ENCODE measurements at regions not wholly inside any gene's neighbourhood (a gene's known extent, or its start where the extent isn't known, plus 50 kb on each side); places are given as distances from the start of the nearest gene placed in this dataset.

DNA sequence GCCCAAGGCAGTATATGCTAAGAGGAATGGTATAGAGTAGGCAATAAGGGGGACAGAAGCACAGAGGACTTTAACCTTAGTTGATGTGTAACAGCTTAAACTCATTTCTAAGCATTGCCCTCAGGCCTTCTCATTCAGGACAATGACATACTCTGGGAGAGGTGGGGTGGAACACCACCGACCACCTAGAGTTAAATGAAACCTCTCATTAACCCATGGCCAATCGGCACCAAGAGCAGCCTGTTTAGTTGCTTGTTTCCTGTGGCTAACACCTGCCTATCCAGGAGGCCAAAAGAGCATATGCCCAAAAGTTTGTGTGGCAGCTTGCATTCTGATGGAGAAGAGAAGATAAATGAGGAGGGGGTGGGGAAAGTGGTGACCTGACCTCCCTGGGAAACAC is 50.0 kb downstream of the PABIR2 start:
- DNase-seq = no peak

DNA sequence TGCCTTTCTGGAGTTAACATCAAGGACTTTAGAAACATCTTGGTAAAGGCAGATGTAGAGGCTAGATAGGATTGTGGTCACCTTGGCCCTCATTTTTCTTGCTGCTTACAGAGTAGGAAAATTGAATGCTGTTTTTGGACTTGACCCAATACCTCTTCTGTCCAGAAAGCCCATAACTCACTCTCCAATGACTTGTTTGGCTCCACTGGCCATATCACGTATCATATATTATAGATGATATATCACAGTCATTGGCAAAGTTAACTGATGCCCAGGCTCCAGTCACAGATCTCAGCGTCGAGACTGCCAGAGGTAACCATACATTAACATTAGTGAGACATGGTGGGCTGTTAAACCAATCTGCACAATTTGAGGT is 50.6 kb downstream of the PABIR2 start:
- no peak for DNase-seq

DNA sequence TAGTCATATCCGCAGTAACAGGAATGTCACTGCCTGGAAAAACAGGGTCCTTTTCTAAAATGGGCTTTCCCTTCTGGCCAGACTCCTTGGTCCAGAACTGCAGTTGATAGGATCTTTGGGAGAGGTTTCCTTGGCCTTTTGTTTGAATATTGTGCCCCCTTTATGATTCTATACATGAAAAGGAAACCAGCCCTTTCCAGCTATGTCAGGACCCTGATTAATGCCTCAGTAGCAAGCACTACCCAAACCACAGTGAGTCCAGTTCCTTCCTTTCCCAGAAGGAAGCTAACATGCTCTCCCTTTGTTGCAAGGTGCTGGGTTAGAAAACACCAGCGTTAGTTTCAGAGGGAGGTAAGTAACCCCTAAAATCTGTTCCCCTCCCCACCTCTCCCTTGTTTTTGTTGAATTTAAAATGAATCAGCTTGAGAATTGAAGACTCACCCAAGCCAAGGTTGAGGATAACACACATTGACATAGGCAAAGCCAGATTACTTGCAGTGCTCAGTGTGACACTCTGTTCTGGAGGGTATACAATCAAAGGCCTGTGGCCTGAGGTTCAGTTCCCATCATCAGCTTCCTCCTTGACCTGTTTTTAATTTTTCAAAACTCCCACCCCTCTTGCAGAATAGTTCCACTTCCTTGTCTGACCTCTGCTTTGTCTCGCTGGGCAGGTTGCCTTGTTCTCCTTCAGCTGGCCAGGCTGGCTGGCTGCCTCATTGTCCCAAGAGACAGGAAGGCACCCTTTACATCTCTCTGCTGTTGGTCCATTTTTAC is 51.2 kb downstream of the PABIR2 start:
- DNase-seq = no peak

DNA sequence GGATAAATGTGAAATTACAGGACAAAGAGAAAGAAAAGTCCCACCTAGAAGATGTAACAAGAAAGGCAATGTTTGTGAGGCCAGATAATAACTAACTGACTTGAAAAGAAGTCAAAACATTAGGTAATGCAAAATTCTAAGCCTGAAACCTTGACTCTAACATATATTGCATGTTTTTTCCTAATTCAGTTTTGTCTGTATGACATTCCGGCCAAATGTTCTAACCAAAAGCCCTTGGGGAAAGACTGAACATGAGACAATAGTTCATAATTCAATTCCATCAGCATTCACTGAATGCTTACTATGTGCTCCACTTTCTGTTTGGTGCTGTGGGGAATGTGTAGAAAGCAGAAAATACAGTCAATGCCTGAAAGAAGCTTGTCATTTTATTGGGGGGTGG is 53.9 kb downstream of the PABIR2 start:
- DNase-seq = no peak

DNA sequence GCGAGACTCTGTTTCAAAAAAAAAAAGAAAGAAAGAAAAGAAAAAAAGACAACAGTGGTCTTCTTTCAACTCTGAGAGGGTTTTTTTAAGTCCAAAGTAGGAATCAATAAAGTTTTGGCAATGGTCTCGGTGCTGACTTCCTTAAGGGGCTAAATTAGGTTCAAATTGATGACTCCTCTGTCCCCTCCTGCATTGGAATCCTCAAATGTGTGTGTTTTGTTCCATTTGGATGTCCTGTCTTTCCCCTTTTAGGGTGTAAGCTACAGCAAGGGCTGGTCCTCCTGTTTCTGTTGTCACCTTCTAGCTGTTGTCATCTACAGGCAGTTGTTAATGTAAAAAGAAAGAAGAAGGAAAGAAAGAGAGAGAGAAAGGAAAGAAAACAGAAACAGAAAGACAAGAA is 54.4 kb downstream of the PABIR2 start:
- no peak for DNase-seq

DNA sequence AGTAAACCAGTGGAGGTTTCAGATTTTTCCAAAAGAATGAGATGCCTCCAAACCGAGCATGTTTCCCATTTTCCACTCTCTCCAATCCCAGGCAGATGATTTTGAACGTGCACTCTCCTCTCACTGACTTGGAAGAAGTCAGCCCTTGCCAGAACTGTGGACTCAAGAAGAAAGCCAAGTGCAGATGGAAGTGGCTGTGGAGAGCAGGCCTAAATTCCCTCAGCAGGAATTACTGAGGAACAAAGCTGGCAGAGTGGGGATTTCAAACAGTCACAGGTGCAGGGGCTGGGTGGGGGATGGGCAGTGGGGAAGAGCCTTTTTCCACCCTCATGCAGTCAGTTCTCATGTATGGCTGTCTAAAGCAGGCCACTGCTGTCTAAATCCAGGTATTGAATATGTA is 55.3 kb downstream of the PABIR2 start:
- DNase-seq = no peak

DNA sequence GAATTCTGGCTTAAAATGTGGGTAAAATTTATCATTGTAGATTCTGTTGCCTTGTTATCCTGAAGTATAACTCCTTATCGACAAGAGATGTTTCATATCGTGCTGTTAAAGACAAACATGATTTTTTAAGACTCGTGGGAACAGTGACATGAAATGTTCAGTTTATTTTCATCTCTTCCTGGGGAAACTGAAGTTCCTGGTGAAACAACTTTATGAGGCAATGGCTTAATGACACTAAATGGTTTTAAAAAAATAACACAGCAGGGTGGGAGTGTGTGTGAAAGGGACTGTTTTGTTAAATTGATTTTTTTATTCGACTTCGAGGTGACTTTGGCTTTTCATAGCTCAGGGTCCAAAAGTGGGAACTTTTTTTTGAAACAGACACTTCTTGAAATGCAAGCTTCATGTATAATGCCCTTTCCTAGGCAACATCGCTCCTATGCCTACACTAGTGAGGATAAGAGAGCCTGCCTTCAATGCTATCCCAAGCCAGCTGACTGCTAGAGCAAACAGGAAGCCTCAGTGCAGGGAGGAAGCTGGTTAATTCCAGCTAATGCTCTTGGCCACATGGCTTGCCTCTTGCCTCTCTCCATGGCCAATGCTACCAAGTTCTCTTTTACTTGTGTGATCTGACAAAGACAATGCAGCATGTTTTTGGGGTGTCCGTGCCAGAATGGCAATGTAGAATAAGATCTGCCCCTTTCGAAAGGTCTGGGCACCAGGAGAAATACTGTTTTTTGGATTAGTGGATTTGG is 57.8 kb downstream of the PABIR2 start:
- DNase-seq = no peak

DNA sequence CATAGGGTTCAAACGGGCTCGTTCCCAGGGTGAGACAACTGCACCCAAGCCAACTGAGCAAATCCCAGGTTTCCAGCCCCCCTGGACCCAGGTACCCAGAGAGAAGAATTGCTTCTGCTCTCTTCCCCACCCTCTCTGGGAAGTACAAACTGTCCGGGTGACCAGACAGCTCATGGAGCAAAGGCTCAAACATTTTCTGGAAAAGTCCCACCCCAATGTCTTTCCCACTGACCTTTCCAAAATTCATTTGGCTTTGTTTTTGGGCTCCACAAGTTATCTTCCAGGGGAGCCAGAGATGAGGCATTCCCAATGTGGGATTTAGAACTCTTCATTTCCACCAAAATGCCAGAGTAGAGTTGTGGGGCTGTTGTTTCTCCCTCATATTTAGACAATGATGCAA is 58.6 kb downstream of the PABIR2 start:
- no peak for DNase-seq

DNA sequence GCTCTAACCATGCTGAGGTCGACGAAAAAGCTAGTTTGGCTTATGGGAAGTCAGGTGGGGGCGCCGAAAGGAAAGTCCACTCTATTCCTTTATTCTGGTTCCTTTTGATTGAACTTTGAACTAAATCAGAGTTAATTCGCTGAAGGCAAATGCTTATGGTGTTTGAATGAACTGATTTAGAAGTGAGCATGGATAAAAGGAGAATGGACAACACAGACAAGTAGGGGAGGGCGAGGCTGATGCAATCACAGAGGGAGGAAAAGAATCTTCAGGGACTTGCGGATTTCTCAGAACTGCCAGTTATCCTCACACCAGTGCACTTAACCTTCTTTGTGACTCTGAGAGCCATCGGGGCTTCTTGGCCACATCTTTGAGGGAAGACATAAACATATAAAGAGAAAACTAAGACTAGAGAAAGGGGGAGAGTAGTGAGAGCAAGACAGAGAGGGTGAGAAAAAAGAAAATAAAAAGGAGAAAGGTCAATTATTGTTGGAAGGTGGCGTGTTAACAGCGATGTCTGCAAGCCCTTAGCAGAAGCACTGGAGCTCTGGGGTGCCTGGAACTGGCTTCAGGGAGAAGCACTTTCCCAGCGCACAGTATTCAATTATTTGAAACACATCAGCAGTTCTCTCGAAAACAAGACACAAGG is 59.2 kb downstream of the PABIR2 start:
- DNase-seq = no peak

DNA sequence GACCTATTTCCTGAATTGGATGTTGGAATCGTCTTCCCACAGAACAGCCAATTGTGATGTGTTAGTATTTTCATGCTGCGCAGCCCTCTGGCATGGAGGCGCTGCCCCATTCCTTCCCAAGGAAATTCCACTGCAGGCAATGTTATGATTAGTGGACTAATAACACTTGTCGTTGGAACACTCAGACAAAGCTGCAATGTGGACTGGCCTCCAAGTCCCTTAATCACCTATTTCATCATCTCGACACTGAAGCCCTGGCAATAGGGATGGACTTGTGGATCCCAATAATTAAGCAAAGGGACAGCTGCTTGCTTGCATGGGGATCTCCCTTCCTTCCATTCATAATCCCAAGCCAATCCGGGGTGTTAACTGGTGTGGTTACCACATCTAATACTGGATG is 59.9 kb downstream of the PABIR2 start:
- DNase-seq = no peak

DNA sequence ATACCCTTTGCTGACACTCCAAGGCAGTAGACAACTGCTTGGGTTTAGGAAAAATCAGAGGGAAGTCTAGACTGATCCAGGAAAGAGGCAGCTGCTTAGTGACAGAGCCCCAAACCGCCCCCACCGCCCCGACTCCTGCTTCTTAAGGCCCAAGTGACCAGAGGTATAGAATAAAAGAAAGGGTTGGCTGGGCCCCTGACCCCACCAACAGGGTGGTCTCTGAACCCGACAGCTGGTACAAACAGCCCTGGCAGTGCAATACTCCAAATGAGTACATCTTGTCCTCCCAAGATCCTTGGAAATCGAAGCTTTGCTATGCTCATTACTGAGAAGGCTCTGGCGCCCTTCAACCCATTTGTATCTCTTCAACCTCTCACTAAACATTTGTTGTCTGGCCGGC is 60.6 kb downstream of the PABIR2 start:
- no peak for DNase-seq

DNA sequence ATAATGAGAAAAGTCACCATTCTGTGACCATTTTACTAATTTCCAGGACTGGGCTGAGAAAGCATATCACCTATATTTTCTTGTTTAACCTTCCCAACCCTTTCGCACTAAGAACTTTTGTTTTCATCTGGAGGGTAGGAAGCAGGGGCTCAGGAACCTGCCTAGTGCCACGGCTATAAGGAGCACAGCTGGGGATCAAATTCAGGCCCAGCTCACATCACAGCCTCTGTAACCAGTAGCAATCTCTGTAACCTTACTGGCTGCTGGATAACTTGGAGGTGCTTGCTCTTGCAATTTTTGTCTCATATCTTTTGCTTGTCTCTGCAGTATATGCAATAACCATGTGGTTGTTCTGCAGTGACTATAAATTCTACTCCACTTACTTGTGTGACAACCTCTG is 62.0 kb downstream of the PABIR2 start:
- no peak for DNase-seq

DNA sequence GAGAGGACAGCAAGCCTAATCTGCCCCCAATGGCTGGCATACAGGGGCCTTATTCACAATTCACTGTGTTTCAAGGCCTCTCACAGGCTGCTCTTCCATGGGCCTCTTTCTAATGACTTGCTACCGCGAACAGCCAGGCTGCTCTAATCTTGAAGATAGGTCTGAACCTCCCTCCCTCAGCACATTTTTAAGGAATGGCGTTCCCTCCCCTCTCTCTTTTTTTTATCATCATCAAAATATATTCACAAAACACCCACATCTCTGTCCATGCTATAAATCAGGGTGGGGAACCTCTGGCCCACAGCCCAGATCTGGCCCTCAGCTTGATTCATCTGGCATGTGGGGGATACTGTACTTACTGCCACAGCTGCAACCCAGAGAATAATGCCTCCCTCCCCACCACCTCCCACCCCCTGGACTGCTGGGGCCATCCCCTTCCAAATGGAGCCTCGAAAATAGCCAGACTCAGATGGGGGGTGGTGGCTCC is 62.5 kb downstream of the PABIR2 start:
- DNase-seq = no peak

DNA sequence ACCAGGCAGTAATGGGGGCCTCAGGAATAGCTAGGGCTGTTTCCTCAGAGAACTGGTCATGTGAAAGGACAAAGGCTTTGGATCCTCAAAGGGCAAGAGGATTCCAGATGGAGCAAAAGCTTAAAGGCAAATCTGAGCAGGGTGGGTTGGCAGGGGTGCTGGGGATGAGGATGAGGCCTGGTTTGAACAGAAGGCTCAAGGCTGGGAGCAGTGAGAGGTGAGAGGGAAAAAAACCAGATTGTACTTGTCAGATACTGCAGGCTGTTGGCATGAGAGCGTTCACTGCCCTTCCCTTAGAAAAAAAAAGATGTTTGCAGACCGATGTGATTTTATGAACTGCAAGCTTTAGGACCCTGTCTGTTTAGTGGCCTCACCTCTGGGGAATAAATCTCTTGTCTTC is 63.4 kb downstream of the PABIR2 start:
- no peak for DNase-seq

DNA sequence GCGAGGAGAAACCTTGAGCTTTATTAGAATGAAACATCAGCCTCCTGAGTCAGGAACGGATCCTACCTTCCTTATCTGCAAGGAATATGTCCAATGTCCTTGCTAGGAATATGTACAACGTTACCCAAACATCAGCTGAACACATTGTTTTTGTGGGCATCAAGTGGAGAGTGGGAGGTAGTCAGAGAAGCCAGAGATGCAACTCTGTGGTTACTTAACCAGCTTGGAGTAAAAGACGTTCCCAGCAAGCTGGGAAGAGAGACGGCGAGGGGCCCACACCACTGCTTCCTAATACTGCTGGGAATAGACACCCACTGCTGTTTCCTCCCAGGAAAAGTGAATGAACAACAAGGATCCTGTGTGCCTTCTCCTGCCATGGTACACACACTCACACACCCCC is 64.3 kb downstream of the PABIR2 start:
- no peak for DNase-seq

DNA sequence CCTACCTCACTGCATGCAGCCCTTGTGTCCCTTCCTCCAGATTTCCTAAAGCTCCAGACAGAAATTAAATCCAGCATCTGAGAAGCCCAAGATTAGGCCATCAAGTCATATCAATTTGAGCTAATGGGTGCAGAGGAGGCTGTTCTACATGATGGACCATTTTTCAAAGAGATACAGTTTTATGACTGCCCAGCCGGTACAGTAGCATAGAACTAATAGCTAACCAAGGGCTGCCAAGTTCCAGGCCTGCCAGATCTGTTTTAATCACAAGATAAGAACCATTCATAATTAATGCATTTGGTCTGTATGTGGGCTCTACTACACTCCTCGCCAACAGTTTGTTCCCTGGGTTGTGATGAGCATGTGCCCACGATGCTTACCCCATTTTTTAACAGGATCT is 64.9 kb downstream of the PABIR2 start:
- no peak for DNase-seq

DNA sequence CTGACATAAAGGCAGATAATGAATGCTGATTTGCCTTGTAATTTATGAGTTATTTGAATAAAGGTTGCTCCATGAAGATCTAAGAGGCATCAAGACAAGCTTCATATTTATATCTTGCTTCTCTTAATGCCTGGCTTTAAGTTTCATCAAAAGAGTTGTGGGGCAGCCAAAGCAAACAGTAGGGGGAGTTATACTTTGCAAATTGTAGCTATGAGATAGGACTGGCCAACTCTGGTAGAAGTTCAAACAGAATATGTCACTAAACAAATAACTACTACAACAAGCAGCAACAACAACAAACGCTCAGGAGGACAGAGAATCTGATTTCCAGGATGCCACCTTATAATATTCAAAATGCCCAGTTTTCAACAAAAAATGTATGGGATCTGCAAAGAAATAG is 69.1 kb upstream of the PLAC1 start:
- no peak for DNase-seq

DNA sequence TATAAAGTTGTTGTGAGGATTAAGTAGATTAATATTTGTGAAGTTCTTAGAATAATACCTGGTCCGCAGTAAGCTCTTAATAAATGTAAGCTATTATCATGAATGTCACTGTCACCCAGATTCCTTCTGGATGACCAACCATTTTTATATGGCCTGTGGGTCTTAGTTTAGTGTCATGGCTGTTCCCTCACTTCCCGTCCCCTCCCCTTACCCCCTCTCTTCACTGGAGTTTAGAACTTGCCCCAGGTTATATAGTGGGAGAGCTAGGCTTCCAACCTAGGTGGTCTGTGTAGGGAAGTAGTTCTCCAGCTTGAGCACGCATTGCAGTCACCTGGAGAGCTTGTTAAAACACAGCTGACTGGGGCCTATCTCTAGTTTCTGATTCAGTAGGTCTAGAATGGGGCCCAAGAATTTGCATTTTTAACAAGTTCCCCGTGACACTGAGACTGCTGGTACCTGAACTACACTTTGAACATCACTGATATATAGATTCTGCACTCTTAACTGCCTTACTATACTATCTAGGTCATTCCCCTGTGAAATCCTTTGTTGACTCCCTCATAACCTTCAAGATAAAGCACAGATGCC is 66.9 kb upstream of the PLAC1 start:
- no peak for DNase-seq

DNA sequence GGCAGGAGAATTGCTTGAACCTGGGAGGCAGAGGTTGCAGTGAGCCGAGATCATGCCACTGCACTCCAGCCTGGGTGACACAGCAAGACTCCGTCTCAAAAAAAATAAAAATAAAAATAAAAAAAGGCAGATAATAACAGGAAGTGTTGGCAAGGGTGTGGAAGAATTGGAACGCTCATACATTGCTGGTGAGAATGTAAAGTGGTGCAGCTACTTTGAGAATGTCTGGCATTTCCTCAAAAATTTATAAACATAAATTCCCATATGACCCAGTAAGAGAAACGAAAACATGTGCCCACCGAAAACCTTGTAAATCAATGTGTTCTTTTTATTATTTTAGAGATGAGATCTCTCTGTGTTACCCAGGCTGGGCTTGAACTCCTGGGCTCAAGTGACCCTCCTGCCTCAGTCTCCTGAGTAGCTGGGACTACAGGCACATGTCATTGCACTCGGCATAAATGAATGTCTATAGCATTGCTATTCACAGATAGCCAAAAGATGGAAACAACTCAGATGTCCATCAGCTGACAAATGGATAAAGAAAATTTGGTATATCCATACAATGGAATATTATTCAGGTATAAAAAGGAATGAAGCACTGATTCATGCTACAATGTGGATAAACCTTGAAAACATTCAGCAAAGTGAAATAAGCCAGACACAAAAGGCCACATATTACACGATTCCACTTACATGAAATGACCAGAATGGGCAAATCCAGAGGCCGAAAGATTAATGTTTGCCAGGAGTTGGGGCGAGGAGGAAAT is 63.7 kb upstream of the PLAC1 start:
- DNase-seq = no peak

DNA sequence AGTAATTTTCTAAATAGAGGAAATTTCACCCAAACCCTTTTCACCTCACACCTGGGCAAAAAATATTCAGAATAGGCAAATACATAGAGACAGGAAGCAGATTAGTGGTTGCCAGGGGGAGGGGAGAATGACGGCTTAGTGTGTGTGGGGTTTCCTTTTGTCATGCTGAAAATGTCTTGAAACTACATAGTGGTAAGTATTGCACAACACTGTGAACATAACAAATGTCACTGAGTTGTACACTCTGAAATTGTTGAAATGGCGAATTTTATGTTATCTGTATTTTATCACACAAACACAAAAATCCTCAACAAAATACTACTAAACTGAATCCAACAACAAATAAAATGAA is 60.7 kb upstream of the PLAC1 start:
- DNase-seq = no peak

DNA sequence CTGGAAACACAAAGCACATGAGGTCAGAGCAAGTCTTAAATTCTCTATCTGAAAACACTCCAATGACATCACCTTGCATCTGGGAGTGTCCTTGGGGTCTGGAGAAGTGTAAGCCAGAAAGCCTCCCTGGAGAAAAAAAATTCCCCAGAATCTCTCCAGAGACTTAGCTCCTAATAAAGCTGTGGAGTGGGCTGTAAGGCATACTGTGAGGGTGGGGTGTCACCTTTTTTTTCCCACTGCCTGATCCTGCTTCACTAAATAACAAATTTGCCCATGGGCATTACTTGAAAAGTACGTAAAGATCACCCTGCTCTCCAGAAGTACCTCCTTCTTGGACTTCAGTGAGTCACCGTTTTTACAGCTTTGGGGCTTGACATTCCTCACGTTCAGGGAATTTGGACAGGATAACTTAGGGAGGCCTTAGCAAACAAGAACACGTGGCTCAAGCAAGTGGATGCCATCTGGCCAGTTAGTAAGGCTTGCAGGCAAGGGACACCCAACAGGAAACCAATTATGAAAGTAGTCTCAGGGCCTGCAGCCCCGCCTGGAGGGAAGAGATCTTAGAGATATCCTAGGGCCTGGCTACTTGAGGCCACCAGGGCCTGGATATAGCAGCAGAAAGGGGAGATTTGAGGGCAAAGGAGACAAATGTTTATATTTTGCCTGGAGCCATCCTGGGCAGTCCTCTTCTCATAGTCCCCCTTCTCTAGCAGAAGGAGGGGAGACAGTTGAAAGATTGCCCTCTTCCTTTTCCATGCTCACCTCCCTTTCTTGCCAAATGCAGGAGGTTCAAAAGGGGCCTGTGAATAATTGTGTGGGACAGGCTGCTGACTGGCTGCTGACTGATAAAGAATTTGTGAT is 60.1 kb upstream of the PLAC1 start:
- peak; percentile 97 for DNase-seq

DNA sequence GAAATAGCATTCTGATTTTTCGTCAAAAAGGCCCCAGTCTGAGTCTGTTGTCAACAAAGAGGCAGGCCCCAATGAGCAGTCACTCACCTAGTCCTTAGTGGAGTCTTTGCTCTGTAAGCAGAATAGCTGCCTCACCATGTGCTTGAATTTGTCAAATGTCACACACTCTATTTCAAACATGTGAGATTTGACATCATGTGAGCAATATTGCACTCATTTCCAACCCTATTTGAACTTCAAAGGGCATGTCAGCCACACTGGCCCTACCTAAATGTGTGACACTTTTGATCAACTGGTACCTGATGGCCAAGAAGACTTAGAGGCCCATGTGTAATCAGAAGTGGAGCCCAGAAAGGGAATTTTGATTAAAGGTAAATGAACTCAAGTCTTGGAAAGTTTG is 59.4 kb upstream of the PLAC1 start:
- DNase-seq = no peak

All from islet precursor cell (in vitro differentiated cells).